ENCODE measurements at regions not wholly inside any gene's neighbourhood (a gene's known extent, or its start where the extent isn't known, plus 50 kb on each side); places are given as distances from the start of the nearest gene placed in this dataset.
"Not testable (repeated sequence)": the region's sequence is repeated elsewhere in the genome, so short reads cannot be mapped to it uniquely, and the experiment has no call there.

DNA sequence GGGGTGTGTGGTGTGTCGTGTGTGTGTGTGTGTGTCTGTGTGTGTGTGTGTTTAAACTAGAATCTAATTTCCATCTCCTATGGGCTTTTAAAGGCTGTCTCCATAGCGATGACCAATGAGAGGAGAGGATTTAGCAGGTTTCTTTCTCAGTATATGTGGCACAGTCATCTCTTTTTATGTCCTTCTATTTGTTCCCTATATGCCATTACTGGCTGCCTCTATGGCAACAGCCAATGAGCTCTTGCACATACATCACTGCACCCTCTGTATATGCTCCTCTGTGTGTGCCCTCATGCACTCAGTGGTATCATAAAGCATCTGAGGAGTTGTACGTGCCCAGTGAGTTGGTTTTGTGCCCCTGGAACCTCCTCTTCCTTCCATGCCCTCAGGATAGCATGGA lies 107.6 kb downstream of the GPR85 start:
- H3K9ac ChIP-seq; H4K20me1 ChIP-seq (ENCODE audit: insufficient read depth); H3K79me2 ChIP-seq (ENCODE audit: insufficient read depth); H3K4me2 ChIP-seq; H2AFZ ChIP-seq (ENCODE audit: low read depth); H3F3A ChIP-seq (replicated peaks; ENCODE audit: insufficient read depth); DNase-seq; POLR2A ChIA-PET; H3K4me1 ChIP-seq (ENCODE audit: control insufficient read depth in 1 of 2, insufficient read depth in 2 of 2, low read depth in 1 of 2, low read length in 1 of 2); CTCF ChIA-PET; H3K4me3 ChIP-seq (ENCODE audit: low read depth in 2 of 2, low read length in 1 of 2); H3K36me3 ChIP-seq (replicated peaks in 1 of 2; ENCODE audit: control insufficient read depth in 1 of 2, insufficient read depth in 2 of 2, low read length in 1 of 2); H3K9me3 ChIP-seq; H3K27me3 ChIP-seq (ENCODE audit: insufficient read depth); H3K9me2 ChIP-seq; H3K27ac ChIP-seq (ENCODE audit: low read depth in 2 of 2, low read length in 1 of 2): not testable (repeated sequence)
- 66% methylated on average over 3 of the region's 3 CpGs for WGBS (ENCODE audit: low lambda C conversion rate)

DNA sequence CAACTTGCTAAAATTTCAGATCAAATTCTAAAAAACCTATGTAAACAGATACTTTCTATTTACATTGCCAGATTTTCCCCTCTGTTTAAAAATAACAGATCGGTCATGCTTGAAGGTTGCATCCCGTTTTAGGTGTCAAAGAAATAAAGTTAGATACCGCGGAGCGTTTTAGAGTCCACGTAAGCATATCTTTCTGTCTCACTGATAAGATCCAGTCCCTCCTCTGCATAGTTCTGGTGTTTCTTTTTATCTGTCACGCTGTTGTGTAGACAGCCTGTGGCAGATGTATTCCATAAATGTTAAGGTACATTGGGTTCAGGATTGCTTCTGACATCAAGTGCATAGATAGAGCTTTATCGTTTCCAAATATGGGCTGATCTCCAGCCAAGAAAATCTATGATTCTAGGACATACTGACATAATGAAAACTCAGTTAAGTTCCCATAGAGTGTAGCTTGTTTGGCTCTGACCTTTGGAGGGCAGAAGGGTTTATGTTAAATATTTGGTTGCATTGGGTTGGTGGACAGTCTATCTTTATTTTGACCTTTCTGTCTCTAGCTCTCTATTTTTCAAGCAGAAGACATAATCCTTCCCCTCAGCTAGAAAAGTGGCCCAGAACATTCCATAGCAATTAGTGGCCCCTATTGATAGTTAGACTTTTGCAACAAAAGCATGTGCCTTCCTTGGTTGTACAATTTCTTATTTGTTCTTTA lies 109.2 kb downstream of the GPR85 start:
- H3K4me3 ChIP-seq (ENCODE audit: low read depth in 2 of 2, low read length in 1 of 2); H2AFZ ChIP-seq (ENCODE audit: low read depth); H3K36me3 ChIP-seq (replicated peaks in 1 of 2; ENCODE audit: control insufficient read depth in 1 of 2, insufficient read depth in 2 of 2, low read length in 1 of 2); DNase-seq; H3K27ac ChIP-seq (ENCODE audit: low read depth in 2 of 2, low read length in 1 of 2); H3K27me3 ChIP-seq (ENCODE audit: insufficient read depth); CTCF ChIA-PET; H3F3A ChIP-seq (replicated peaks; ENCODE audit: insufficient read depth); H3K9ac ChIP-seq; H3K9me3 ChIP-seq; H3K4me1 ChIP-seq (ENCODE audit: control insufficient read depth in 1 of 2, insufficient read depth in 2 of 2, low read depth in 1 of 2, low read length in 1 of 2); POLR2A ChIA-PET; H4K20me1 ChIP-seq (ENCODE audit: insufficient read depth); H3K4me2 ChIP-seq; H3K79me2 ChIP-seq (ENCODE audit: insufficient read depth); H3K9me2 ChIP-seq: not testable (repeated sequence)
- WGBS (ENCODE audit: low lambda C conversion rate) = 61% methylated on average over 7 of the region's 8 CpGs

- no peak overlapping the region for H2AFZ ChIP-seq (ENCODE audit: low read depth)
- no peak overlapping the region for H3K4me3 ChIP-seq (ENCODE audit: low read depth in 2 of 2, low read length in 1 of 2)
- H3K36me3 ChIP-seq (replicated peaks in 1 of 2; ENCODE audit: control insufficient read depth in 1 of 2, insufficient read depth in 2 of 2, low read length in 1 of 2) = no peaks in the 10 kb centered on the region
- H3K27me3 ChIP-seq (ENCODE audit: insufficient read depth) = no peaks in the 10 kb centered on the region
- ChIA-PET POLR2A (no interaction called here), CTCF (interaction anchor here (0.8 to 1.2 kb wide), 4 partner anchors 13 to 357 kb away, joined by 3 read pairs; no protein-coding TSS in a partner anchor)
- no peaks in the 10 kb centered on the region for H3K9me3 ChIP-seq
- H3K9me2 ChIP-seq = no peaks in the 10 kb centered on the region
- no peaks in the 10 kb centered on the region for H4K20me1 ChIP-seq (ENCODE audit: insufficient read depth)
- H3K4me2 ChIP-seq = no peak overlapping the region
- H3K9ac ChIP-seq = no peak overlapping the region
- TF ChIP-seq, protein P1, sequence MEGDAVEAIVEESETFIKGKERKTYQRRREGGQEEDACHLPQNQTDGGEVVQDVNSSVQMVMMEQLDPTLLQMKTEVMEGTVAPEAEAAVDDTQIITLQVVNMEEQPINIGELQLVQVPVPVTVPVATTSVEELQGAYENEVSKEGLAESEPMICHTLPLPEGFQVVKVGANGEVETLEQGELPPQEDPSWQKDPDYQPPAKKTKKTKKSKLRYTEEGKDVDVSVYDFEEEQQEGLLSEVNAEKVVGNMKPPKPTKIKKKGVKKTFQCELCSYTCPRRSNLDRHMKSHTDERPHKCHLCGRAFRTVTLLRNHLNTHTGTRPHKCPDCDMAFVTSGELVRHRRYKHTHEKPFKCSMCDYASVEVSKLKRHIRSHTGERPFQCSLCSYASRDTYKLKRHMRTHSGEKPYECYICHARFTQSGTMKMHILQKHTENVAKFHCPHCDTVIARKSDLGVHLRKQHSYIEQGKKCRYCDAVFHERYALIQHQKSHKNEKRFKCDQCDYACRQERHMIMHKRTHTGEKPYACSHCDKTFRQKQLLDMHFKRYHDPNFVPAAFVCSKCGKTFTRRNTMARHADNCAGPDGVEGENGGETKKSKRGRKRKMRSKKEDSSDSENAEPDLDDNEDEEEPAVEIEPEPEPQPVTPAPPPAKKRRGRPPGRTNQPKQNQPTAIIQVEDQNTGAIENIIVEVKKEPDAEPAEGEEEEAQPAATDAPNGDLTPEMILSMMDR (IDR thresholded peaks at IDR 0.05) = peak; percentile 27; the same call in 1 of the 2 replicates
- TF ChIP-seq ELF1 (IDR thresholded peaks at IDR 0.05) = no peak
- no peaks in the 10 kb centered on the region; a peak in 1 of 4 replicates for H3K4me1 ChIP-seq (ENCODE audit: control insufficient read depth in 1 of 2, insufficient read depth in 2 of 2, low read depth in 1 of 2, low read length in 1 of 2)
- no peak overlapping the region for H3K27ac ChIP-seq (ENCODE audit: low read depth in 2 of 2, low read length in 1 of 2)
- H3F3A ChIP-seq (replicated peaks; ENCODE audit: insufficient read depth) = no peaks in the 10 kb centered on the region
- H3K79me2 ChIP-seq (ENCODE audit: insufficient read depth) = no peaks in the 10 kb centered on the region
- peak; percentile 11 for DNase-seq
Measured at GRCh38 chr7:112970771-112971170, 115.9 kb downstream of the GPR85 start.

- H3K79me2 ChIP-seq (ENCODE audit: insufficient read depth) = no peaks in the 10 kb centered on the region
- no peak overlapping the region for H3K27ac ChIP-seq (ENCODE audit: low read depth in 2 of 2, low read length in 1 of 2)
- no peak for TF ChIP-seq FOSL2 (IDR thresholded peaks at IDR 0.05; ENCODE audit: borderline replicate concordance, low read depth)
- no peak for TF ChIP-seq TAF1 (IDR thresholded peaks at IDR 0.05; ENCODE audit: borderline replicate concordance, low read depth, low read length)
- TF ChIP-seq POLR2AphosphoS5 (IDR thresholded peaks at IDR 0.05; ENCODE audit: low read depth, low read length) = no peak
- TF ChIP-seq, protein P2, sequence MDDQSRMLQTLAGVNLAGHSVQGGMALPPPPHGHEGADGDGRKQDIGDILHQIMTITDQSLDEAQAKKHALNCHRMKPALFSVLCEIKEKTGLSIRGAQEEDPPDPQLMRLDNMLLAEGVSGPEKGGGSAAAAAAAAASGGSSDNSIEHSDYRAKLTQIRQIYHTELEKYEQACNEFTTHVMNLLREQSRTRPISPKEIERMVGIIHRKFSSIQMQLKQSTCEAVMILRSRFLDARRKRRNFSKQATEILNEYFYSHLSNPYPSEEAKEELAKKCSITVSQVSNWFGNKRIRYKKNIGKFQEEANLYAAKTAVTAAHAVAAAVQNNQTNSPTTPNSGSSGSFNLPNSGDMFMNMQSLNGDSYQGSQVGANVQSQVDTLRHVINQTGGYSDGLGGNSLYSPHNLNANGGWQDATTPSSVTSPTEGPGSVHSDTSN (IDR thresholded peaks at IDR 0.05) = no peak
- TF ChIP-seq EZH2phosphoT487 (IDR thresholded peaks at IDR 0.05; ENCODE audit: borderline replicate concordance, low read depth) = no peak
- TF ChIP-seq SMC3 (IDR thresholded peaks at IDR 0.05; ENCODE audit: low read depth, low read length) = no peak
- TF ChIP-seq, protein P1 (IDR thresholded peaks at IDR 0.05) = no peak
- no peaks in the 10 kb centered on the region; a peak in 1 of 4 replicates for H3K4me1 ChIP-seq (ENCODE audit: control insufficient read depth in 1 of 2, insufficient read depth in 2 of 2, low read depth in 1 of 2, low read length in 1 of 2)
- H2AFZ ChIP-seq (ENCODE audit: low read depth) = no peak overlapping the region
- 70% methylated on average over 1 of the region's 1 CpG for WGBS (ENCODE audit: low lambda C conversion rate)
- H3F3A ChIP-seq (replicated peaks; ENCODE audit: insufficient read depth) = no peaks in the 10 kb centered on the region
- no peak for DNase-seq
- H3K9ac ChIP-seq = no peak overlapping the region
- no peak overlapping the region for H3K4me2 ChIP-seq
- ChIA-PET POLR2A (no interaction called here), CTCF (no interaction called here)
- H4K20me1 ChIP-seq (ENCODE audit: insufficient read depth) = no peaks in the 10 kb centered on the region
- no peak overlapping the region for H3K4me3 ChIP-seq (ENCODE audit: low read depth in 2 of 2, low read length in 1 of 2)
- H3K9me2 ChIP-seq = no peaks in the 10 kb centered on the region
- H3K27me3 ChIP-seq (ENCODE audit: insufficient read depth) = no peaks in the 10 kb centered on the region
- H3K36me3 ChIP-seq (replicated peaks in 1 of 2; ENCODE audit: control insufficient read depth in 1 of 2, insufficient read depth in 2 of 2, low read length in 1 of 2) = no peaks in the 10 kb centered on the region
- H3K9me3 ChIP-seq = no peaks in the 10 kb centered on the region
Measured at GRCh38 chr7:112969946-112970345, 116.7 kb downstream of the GPR85 start.

Data from SK-N-SH (cell line).